C4-2B (cell line): ENCODE measurements at regions not wholly inside any gene's neighbourhood (a gene's known extent, or its start where the extent isn't known, plus 50 kb on each side); places are given as distances from the start of the nearest gene placed in this dataset.

ENCODE experiments used
- H3K27ac ChIP-seq: fragments of 450-650 bp; 2 replicates; pipeline ENCODE4 v1.5.1; 2017
- ZFX ChIP-seq: fragments of 450-650 bp; IDR thresholded peaks from 2 replicates; pipeline ENCODE4 v1.6.1; 2017
- TF ChIP-seq, protein P1 (sequence below): fragments of 450-650 bp; conservative IDR thresholded peaks from 2 replicates; pipeline ENCODE4 v1.5.1; 2017; ENCODE audit warnings: mild to moderate bottlenecking

DNA sequence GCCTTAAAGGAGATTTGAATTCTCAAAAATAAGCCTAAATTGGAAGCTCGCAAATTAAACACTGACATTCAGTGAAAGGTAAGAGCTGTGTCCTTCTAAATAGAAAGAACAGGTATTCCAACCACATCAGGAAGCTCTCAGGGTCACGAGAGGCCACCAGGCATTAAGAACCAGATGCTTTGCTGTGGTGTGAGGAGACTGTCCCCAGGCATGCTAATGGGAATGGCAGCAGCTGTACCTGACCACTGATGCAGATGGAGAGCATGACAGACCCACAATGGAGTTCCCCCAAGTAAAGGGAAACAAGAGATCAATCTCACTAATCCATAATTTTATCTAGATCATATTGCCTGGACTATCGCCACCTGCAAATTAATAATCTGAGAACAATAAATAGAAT is 658.9 kb upstream of the NOX3 start:
- H3K27ac ChIP-seq = no peak overlapping the region
- TF ChIP-seq ZFX = no peak

DNA sequence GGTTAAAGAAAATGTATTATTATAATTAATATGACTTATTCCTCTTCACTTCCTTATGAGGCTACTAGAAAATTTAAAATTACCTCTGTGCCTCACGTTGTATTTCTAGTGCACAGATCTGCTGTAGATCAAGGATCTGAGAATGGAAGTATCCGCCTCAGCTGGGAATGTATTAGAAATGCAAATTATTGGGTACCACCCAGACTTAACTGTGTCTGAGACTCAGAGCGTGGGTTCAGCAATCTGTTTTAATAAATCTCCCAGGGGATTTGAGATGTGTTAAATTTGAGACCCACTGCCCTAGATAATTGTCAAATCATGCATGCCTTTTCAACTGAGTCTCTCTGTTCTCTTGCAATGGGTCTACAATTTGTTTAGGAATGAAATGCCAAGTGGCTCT is 658.0 kb upstream of the NOX3 start:
- no peak for TF ChIP-seq ZFX
- TF ChIP-seq, protein P1, sequence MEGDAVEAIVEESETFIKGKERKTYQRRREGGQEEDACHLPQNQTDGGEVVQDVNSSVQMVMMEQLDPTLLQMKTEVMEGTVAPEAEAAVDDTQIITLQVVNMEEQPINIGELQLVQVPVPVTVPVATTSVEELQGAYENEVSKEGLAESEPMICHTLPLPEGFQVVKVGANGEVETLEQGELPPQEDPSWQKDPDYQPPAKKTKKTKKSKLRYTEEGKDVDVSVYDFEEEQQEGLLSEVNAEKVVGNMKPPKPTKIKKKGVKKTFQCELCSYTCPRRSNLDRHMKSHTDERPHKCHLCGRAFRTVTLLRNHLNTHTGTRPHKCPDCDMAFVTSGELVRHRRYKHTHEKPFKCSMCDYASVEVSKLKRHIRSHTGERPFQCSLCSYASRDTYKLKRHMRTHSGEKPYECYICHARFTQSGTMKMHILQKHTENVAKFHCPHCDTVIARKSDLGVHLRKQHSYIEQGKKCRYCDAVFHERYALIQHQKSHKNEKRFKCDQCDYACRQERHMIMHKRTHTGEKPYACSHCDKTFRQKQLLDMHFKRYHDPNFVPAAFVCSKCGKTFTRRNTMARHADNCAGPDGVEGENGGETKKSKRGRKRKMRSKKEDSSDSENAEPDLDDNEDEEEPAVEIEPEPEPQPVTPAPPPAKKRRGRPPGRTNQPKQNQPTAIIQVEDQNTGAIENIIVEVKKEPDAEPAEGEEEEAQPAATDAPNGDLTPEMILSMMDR = no peak
- H3K27ac ChIP-seq = no peak overlapping the region

DNA sequence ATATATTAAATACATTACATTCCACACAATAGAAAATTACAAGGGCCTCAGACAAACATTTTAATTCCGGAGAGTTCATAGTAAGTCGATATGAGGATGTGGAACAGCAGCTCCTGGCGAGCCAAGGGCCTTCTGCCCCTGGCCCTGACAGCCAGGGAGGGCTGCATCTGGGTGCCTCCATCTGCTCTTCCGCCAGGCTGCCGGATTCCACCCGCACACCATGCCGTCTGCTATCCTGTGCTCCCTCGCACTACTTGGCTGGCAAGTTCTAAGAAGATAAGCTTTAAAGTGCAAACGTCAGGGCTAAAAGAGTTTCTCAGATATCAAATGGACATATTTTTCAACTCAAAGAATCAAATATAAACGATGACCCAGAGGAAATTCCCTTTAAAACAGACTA is 656.3 kb upstream of the NOX3 start:
- TF ChIP-seq, protein P1 = no peak
- no peak for TF ChIP-seq ZFX
- H3K27ac ChIP-seq = no peak overlapping the region

DNA sequence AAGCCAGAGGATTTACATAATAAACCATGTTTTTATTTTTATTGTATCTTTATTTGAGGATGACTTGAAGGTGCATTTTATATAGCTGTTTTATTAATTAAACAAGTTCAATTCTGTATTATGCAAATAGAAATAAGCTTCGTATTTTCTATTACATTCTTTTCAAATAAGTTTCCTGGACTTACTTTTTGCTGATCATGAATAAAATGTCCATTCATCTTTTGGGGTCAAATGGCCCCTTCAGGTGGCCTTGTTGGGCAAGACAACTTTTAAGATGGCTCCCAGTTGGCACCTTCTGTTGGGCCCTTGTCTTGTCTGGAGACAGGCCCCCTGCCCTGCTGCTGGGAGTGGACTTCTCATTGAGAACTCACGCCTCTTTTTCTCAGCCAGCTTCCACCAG is 654.6 kb upstream of the NOX3 start:
- TF ChIP-seq, protein P1 = no peak
- no peak for TF ChIP-seq ZFX
- no peak overlapping the region for H3K27ac ChIP-seq

DNA sequence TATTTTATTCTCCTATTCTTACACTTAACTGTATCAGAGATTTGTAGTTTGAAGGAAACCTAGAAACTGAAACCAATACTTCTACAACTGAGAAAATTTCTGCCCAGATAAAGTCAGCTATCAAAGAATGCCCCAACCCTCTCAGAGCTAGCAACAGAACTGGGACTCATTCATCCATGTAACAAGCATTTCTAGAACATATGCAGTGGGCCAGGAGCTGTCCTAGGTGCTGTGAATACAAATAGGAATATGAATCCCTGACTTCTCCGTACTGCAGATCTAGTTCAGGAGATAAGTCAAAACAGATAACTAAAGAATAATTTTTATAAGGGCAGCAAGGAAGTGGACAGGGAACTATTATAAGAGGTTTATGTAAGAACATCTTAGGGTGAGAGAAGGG is 654.1 kb upstream of the NOX3 start:
- TF ChIP-seq ZFX = no peak
- TF ChIP-seq, protein P1 = no peak
- H3K27ac ChIP-seq = no peak overlapping the region

DNA sequence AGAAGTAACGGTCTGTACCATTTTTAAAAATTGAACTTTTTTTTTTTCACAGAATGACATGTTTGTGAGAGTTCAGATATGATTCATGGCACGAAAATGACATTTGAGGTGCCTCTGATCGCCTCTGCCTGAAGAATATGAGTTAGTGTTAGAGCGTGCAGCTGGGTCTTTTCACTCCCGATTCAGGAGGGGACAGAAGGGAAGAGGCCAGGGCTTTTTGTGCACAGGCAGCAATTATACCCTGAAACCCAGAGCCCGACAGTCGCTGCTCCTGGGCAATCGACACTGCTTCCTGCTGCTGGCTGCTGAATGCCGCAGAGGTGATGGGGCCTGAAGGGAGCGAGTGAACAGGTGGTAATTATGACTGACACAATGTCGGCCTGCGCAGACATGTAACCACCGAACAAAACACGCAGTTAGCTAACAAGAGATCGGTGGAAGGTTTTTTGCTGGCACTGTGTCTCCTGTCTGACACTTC is 652.0 kb upstream of the NOX3 start:
- TF ChIP-seq ZFX = no peak
- TF ChIP-seq, protein P1 = no peak
- no peak overlapping the region for H3K27ac ChIP-seq

DNA sequence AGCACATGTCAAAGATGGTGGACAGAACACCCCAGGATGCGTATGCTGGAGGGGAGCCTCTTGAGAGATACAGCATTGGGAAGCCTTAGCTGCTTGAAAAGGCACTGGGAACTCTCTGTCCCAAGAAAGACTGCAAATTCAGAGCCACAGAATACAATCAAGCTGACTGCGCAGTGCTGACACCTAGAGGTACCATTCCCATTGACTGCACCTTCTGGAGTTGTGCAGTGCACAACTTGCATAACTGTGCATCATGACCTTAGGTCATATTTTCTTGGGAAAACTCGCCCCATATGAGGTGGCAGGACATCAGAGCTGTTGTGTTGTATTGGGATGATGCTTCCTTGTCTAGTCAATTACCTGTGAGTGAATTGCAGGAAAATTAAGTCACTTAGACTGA is 646.5 kb upstream of the NOX3 start:
- no peak for TF ChIP-seq ZFX
- TF ChIP-seq, protein P1 = peak; percentile 57
- H3K27ac ChIP-seq = no peak overlapping the region

DNA sequence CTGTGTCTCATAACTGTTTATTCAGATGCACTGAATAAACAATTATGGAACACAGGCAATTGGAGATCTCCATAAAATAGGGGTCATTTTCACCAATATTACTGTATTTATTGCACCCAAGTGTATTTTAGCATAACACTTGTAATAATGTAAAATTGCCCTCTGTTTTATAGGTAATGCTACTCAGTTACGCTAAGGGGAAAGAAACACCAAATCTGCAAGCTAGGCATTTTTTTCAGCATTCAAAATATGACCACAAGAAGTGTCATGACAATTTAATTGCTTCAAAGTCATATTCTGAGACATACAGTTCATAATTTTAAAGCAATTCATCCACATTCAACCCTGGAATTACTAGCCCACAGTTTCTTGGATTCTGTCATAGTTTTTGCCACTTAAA is 643.2 kb upstream of the NOX3 start:
- no peak for TF ChIP-seq ZFX
- no peak overlapping the region for H3K27ac ChIP-seq

DNA sequence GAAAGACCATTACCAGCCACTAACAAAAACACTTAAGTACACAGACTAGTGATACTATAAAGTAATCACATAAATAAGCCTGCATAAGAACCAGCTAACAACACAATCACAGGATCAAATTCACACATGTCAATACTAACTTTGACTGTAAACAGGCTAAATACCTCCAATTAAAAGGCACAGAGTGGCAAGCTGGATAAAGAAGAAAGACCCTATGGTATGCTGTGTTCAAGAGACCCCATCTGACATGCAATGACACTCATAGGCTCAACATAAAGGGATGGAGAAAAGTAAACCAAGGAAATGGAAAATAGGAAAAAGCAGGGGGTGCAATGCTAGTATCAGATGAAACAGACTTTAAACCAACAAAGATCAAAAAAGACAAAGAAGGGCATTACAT is 631.8 kb upstream of the NOX3 start:
- H3K27ac ChIP-seq = no peak overlapping the region
- TF ChIP-seq, protein P1 = no peak
- TF ChIP-seq ZFX = no peak
